ENCODE measurements at regions not wholly inside any gene's neighbourhood (a gene's known extent, or its start where the extent isn't known, plus 50 kb on each side); places are given as distances from the start of the nearest gene placed in this dataset.

DNA sequence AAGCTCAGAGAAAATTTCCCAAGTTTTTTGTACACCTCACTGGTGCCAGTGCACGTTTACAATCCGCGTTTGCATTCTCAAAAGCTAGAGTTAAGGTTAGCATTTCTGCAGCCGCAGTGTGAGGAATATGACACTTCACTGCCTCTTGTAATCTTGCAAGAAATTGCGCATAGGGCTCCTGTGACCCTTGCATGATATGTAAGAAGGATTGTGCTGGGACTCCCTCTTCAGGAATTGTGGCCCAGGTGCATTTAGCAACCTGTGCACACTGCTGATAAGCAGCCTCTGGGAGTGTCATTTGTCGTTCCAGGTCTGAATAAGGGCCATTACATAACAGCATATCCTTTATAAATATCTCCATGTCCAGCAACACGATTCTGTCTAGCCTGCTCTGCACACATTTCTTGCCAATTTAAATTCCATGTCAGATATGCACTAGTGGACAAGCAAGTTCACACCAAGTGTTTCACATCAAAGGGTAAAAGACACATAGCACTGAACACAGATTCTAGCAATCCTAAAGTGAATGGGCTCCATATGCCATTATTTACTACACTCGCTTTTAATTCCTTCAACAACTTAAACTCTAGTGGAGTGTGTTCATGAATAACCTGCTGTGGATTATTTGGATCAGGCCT lies 69.2 kb upstream of the INCENP start:
- H3K36me3 ChIP-seq (replicated peaks in 1 of 2; ENCODE audit: control insufficient read depth in 1 of 2, insufficient read depth in 2 of 2, low read length in 1 of 2): no peaks in the 10 kb centered on the region
- ChIA-PET POLR2A (no interaction called here), CTCF (interaction anchor here (0.6 to 5.3 kb wide), 3 partner anchors 28 to 115 kb away, joined by 3 to 31 read pairs (median 4); no protein-coding TSS in a partner anchor)
- H3K9me3 ChIP-seq: no peaks in the 10 kb centered on the region
- H3F3A ChIP-seq (replicated peaks; ENCODE audit: insufficient read depth): no peaks in the 10 kb centered on the region
- no peak overlapping the region for H3K27ac ChIP-seq (ENCODE audit: low read depth in 2 of 2, low read length in 1 of 2)
- WGBS (ENCODE audit: low lambda C conversion rate): 58% methylated on average over 8 of the region's 8 CpGs
- no peak for DNase-seq
- H4K20me1 ChIP-seq (ENCODE audit: insufficient read depth): no peaks in the 10 kb centered on the region
- no peaks in the 10 kb centered on the region for H3K9me2 ChIP-seq
- H3K9ac ChIP-seq: no peak overlapping the region
- peak; percentile 48 for TF ChIP-seq RAD21 (IDR thresholded peaks at IDR 0.05; ENCODE audit: low read length)
- TF ChIP-seq, protein P1, sequence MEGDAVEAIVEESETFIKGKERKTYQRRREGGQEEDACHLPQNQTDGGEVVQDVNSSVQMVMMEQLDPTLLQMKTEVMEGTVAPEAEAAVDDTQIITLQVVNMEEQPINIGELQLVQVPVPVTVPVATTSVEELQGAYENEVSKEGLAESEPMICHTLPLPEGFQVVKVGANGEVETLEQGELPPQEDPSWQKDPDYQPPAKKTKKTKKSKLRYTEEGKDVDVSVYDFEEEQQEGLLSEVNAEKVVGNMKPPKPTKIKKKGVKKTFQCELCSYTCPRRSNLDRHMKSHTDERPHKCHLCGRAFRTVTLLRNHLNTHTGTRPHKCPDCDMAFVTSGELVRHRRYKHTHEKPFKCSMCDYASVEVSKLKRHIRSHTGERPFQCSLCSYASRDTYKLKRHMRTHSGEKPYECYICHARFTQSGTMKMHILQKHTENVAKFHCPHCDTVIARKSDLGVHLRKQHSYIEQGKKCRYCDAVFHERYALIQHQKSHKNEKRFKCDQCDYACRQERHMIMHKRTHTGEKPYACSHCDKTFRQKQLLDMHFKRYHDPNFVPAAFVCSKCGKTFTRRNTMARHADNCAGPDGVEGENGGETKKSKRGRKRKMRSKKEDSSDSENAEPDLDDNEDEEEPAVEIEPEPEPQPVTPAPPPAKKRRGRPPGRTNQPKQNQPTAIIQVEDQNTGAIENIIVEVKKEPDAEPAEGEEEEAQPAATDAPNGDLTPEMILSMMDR (IDR thresholded peaks at IDR 0.05): peak; percentile 27; the same call in 1 of the 2 replicates
- TF ChIP-seq, protein P2, sequence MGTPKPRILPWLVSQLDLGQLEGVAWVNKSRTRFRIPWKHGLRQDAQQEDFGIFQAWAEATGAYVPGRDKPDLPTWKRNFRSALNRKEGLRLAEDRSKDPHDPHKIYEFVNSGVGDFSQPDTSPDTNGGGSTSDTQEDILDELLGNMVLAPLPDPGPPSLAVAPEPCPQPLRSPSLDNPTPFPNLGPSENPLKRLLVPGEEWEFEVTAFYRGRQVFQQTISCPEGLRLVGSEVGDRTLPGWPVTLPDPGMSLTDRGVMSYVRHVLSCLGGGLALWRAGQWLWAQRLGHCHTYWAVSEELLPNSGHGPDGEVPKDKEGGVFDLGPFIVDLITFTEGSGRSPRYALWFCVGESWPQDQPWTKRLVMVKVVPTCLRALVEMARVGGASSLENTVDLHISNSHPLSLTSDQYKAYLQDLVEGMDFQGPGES (IDR thresholded peaks at IDR 0.05; ENCODE audit: low read depth, low read length): no peak
- H3K79me2 ChIP-seq (ENCODE audit: insufficient read depth): no peaks in the 10 kb centered on the region
- H3K27me3 ChIP-seq (ENCODE audit: insufficient read depth): no peaks in the 10 kb centered on the region
- no peak overlapping the region for H3K4me2 ChIP-seq
- H2AFZ ChIP-seq (ENCODE audit: low read depth): no peak overlapping the region
- H3K4me3 ChIP-seq (ENCODE audit: low read depth in 2 of 2, low read length in 1 of 2): no peak overlapping the region
- H3K4me1 ChIP-seq (ENCODE audit: control insufficient read depth in 1 of 2, insufficient read depth in 2 of 2, low read depth in 1 of 2, low read length in 1 of 2): no peaks in the 10 kb centered on the region

GRCh38 chr11:62054081-62054480 lies 69.7 kb upstream of the INCENP start:
- H3K27ac ChIP-seq (ENCODE audit: low read depth in 2 of 2, low read length in 1 of 2): no peak overlapping the region
- no peaks in the 10 kb centered on the region for H4K20me1 ChIP-seq (ENCODE audit: insufficient read depth)
- no peaks in the 10 kb centered on the region for H3K9me3 ChIP-seq
- H3K9me2 ChIP-seq: no peaks in the 10 kb centered on the region
- H3F3A ChIP-seq (replicated peaks; ENCODE audit: insufficient read depth): no peaks in the 10 kb centered on the region
- 84% methylated on average over 2 of the region's 5 CpGs for WGBS (ENCODE audit: low lambda C conversion rate)
- H3K4me2 ChIP-seq: no peak overlapping the region
- no peak overlapping the region for H3K4me3 ChIP-seq (ENCODE audit: low read depth in 2 of 2, low read length in 1 of 2)
- no peak overlapping the region for H3K9ac ChIP-seq
- POLR2A ChIA-PET: no interaction called here
- TF ChIP-seq EZH2phosphoT487 (IDR thresholded peaks at IDR 0.05; ENCODE audit: borderline replicate concordance, low read depth): no peak
- TF ChIP-seq, protein P3, sequence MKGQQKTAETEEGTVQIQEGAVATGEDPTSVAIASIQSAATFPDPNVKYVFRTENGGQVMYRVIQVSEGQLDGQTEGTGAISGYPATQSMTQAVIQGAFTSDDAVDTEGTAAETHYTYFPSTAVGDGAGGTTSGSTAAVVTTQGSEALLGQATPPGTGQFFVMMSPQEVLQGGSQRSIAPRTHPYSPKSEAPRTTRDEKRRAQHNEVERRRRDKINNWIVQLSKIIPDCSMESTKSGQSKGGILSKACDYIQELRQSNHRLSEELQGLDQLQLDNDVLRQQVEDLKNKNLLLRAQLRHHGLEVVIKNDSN (IDR thresholded peaks at IDR 0.05; ENCODE audit: borderline replicate concordance, low read depth): no peak
- no peak for TF ChIP-seq NRF1 (IDR thresholded peaks at IDR 0.05; ENCODE audit: low read depth, low read length)
- no peak for TF ChIP-seq TEAD4 (IDR thresholded peaks at IDR 0.05; ENCODE audit: borderline replicate concordance, insufficient read depth)
- TF ChIP-seq GABPA (IDR thresholded peaks at IDR 0.05; ENCODE audit: low read depth): no peak
- TF ChIP-seq, protein P2 (IDR thresholded peaks at IDR 0.05; ENCODE audit: low read depth, low read length): no peak
- no peak for TF ChIP-seq MAX (IDR thresholded peaks at IDR 0.05; ENCODE audit: low read depth)
- TF ChIP-seq, protein P4, sequence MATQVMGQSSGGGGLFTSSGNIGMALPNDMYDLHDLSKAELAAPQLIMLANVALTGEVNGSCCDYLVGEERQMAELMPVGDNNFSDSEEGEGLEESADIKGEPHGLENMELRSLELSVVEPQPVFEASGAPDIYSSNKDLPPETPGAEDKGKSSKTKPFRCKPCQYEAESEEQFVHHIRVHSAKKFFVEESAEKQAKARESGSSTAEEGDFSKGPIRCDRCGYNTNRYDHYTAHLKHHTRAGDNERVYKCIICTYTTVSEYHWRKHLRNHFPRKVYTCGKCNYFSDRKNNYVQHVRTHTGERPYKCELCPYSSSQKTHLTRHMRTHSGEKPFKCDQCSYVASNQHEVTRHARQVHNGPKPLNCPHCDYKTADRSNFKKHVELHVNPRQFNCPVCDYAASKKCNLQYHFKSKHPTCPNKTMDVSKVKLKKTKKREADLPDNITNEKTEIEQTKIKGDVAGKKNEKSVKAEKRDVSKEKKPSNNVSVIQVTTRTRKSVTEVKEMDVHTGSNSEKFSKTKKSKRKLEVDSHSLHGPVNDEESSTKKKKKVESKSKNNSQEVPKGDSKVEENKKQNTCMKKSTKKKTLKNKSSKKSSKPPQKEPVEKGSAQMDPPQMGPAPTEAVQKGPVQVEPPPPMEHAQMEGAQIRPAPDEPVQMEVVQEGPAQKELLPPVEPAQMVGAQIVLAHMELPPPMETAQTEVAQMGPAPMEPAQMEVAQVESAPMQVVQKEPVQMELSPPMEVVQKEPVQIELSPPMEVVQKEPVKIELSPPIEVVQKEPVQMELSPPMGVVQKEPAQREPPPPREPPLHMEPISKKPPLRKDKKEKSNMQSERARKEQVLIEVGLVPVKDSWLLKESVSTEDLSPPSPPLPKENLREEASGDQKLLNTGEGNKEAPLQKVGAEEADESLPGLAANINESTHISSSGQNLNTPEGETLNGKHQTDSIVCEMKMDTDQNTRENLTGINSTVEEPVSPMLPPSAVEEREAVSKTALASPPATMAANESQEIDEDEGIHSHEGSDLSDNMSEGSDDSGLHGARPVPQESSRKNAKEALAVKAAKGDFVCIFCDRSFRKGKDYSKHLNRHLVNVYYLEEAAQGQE (IDR thresholded peaks at IDR 0.05; ENCODE audit: low read depth, low read length): no peak
- no peaks in the 10 kb centered on the region for H3K36me3 ChIP-seq (replicated peaks in 1 of 2; ENCODE audit: control insufficient read depth in 1 of 2, insufficient read depth in 2 of 2, low read length in 1 of 2)
- no peak for DNase-seq
- CTCF ChIA-PET: interaction anchor here (0.6 to 5.3 kb wide), 4 partner anchors 28 to 115 kb away, joined by 3 to 31 read pairs (median 10); no protein-coding TSS in a partner anchor
- H3K79me2 ChIP-seq (ENCODE audit: insufficient read depth): no peaks in the 10 kb centered on the region
- no peaks in the 10 kb centered on the region for H3K27me3 ChIP-seq (ENCODE audit: insufficient read depth)
- no peak overlapping the region for H2AFZ ChIP-seq (ENCODE audit: low read depth)
- H3K4me1 ChIP-seq (ENCODE audit: control insufficient read depth in 1 of 2, insufficient read depth in 2 of 2, low read depth in 1 of 2, low read length in 1 of 2): no peaks in the 10 kb centered on the region

Data from SK-N-SH (cell line).